GM18520 (cell line): ENCODE measurements at regions not wholly inside any gene's neighbourhood (a gene's known extent, or its start where the extent isn't known, plus 50 kb on each side); places are given as distances from the start of the nearest gene placed in this dataset.

ENCODE experiments used
- ATAC-seq: cut with Tn5 transposase; IDR thresholded peaks from one replicate; pipeline ENCODE4 v1.9.1; 2021; ENCODE audit not compliant: unreplicated experiment

DNA sequence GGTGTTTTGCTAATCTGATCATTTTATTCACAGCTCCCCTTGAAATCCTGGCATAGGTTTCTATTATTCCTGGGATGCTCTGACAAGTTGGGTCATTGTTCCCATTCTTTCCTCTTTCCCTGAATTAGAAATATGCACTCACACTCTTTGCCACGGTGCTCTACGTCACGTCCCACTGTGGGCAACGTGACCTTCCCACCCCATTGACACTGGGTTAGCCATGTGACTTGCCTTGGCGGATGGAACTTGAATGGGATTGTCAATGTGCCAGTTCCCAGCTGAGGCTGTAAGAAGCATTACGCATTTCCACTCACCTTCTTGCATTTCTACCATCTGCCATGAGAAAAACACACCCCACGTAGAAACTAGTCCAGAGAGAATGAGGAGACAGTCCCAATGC is 492.4 kb downstream of the SHISA9 start:
- ATAC-seq, result no peak

DNA sequence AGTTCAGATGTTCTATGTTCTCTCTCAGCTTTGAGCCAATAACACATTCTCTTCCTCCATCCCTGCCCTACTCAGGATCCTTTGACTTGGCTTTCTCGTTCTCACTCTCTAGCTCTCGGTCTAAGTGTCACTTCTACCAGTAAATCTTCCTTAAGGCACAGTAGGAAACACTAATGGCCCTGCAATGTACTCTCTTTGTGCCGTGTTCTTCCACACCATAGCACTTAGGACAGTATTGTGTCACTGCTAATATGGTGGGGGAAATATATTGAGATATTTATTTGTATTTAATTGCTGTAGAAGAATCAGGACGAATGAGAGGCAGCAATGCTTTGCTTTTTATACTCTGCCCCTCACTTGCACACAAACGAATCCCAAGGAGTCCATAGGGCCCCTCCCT is 493.1 kb downstream of the SHISA9 start:
- ATAC-seq, result no peak

DNA sequence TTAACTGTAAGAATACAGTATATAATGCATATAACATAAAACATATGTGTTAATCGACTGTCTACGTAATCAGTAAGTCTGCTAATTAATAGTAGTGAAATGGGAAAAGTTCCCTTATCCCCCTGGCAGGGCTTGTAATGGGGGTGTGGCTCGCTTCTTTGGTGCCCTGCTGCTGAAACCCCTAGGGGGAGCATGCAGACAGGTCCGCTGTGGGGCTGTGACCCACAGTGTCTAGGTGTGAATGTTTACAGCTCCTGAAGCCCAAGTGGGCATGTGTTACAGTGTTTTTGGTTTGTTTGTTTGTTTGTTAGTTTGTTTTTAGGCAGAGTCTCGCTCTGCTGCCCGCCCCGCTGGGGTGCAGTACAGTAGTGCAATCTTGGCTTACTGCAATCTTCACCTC is 495.7 kb downstream of the SHISA9 start:
- no peak for ATAC-seq

DNA sequence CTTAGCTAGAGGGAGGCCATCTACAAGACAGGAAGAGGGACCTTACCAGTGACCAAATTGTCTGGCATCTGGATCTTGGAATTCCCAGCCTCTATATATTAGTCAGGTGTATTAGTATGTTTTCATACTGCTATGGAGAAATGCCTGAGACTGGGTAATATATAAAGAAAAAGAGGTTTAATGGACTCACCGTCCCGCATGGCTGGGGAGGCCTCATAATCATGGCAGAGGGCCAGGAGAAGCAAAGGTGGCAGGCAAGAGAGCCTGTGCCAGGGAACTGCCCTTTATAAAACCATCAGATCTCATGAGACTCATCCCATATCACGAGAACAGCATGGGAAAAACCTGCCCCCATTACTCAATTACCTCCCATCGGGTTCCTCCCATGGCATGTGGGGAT is 500.2 kb downstream of the SHISA9 start:
- ATAC-seq, result no peak

DNA sequence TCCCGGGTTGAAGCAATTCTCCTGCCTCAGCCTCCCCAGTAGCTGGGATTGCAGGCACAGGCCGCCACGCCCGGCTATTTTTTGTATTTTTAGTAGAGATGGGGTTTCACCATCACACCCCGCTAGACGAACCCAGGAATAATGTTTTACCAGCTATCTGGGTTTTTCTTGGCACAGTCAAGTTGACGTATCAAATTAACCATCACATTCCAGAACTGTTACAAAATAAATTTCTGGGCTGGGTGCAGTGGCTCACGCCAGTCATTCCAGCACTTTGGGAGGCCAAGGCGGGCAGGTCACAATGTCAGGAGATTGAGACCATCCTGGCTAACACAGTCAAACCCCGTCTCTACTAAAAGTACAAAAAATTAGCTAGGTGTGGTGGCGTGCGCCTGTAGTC is 501.2 kb downstream of the SHISA9 start:
- no peak for ATAC-seq

DNA sequence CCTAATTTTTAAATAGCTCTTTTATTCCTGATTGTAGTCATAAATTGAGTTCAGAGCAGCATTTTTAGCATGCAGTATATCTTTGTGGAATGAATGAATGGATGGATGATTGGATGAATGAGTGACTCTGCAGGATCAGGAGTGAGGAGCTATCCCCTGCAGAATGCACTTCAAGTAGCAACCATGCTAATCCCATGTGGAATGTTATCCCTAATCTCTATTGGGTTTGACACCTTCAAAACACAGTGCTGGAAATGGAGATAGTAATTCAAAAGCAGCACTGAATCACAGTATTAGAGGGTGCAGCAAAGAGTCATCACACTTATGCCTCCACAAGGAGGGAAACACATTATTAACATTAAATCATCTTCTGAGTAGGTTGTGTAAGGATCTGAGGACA is 501.9 kb downstream of the SHISA9 start:
- no peak for ATAC-seq

DNA sequence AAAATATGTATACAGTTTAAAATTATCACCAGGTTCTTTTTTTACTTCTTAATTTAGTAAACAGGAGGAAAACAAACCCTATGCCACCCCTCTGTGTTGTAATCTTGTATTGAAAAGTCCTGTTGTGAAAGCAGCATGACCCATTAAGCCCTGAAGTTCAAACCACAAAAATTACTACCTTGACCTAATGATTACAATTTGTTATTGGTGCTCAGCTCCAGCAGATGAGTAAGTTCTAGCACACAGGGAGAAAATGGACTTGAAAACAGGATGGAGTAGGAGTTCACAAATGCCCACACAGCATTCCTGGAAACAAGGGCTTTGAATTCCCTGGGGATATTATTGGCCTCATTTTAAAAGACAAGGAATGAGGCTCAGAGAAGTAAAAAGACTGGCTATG is 505.8 kb upstream of the ERCC4 start:
- ATAC-seq, result no peak

DNA sequence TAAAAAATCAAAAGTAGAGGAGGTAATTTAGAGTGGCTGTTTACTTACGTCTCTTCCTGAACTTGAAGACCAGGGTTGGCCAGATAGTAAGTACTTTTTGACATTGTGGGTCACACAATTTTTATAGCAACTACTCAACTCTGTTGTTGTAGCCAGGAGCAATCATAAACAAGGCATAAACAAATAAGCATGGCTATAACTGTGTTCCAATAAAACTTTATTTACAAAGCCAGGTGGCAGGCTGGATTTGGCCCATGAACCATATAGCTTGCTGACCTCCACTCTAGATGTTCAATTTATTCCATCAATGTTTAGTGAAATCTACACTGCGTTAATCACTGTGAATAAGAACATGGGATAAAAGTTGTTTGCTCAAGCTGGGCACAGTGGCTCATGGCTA is 500.4 kb upstream of the ERCC4 start:
- ATAC-seq, result no peak

DNA sequence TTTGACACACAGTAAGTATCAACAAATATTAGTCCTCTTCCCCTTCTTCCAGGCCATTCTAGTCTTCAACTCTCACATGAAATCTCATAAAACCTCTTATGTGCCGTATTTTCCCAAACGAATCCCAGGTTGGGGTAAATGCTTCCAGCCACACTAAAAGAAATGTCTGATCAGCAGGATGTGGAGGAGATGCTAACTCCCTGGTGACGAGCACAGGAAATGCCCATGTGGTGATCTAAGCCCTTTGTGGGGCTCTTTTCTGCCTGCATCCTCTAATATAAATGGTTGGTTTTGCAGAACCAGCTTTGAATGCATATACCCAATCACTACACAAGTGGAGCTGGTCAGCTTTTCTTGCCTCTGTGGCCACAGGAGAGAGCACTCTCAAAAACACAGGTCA is 498.2 kb upstream of the ERCC4 start:
- ATAC-seq, result no peak

DNA sequence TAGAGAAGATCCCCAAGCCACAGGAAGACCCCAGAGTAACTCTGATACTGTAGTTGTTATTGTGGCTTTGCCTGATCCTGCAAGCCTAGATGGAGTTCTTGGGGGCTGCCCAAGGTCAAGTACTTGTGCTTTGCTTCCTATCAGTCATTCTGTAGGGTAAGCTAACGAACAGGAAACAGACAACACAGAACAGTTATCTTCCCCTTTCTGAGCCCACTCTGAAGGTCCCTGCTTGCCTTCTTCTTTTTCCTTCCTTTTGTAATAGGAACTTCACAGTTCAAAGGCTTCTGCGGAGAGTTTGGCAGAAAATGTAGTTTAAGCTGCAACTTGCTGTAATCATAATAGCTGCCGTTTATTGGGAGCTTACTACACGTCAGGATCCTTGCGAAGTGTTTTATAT is 494.1 kb upstream of the ERCC4 start:
- ATAC-seq, result no peak

DNA sequence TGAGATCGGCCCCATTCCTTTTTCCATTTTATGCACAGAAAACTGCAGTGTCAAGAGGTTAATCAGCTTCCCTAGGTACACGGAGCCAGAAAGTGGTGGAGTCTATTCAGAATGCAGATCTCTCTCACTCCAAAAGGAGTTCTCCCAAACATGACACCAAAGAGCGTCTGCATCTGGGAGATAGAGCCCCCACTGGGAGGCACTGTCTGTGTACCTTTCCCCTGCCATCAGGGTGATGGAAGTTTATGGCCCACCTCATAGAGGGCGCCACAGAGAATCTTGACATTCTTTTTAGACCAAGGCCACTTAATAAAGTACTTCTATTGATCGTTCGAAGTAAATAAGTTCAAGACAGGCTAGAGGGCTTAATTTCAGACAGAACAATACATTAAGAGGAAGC is 493.7 kb upstream of the ERCC4 start:
- no peak for ATAC-seq

DNA sequence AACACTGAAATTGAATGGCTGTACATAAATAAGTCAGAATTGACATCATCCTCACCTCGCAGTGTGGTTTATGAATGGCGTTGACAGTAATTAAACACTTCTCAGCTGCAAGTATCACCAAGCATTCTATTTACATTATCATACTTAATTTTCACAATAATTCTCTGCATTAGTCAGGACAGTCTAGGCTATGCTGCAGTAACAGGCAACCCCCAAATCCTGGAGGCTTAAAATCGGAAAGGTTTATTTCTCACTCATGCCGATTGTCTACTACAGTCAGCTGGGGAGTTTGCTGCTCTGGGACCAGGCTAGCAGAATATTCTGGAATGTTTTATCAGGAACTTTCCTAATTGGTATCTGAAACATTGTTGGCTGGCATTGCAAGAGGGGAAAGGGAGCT is 493.2 kb upstream of the ERCC4 start:
- no peak for ATAC-seq

DNA sequence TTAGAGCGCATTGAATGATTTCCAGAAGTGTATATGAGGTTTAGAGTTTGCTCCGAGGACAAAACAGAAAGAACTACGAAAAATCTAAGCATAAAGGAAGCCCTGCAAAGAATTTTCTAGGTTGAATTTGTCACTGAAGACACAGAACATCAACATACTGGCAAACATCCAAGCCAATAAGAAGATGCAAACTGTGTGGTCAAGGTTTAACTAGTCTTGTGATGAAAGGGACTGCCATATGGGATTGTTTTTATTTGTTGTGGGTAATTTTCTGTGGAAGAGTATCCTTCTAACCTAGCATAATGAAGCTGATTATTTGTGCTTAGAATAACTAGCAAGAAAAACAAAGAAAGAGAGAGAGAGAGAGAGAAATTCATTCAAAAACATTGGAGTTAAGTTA is 492.0 kb upstream of the ERCC4 start:
- no peak for ATAC-seq

DNA sequence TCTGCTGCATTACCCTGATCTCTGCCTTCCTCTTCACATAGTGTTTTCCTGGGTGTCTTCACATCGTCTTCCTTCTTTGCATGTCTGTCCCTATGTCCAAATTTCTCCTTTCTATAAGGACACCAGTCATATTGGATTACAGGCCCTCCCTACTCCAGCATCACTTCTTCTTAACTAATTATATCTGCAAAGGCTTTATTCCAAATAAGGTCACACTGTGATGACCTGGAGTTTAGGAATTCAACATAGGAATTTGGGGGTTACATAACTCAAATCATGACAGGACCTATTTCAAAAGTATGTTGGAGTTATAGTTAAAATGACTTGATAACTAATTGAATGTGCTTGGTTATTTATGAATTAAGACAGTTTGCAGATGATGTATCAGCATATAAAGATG is 490.5 kb upstream of the ERCC4 start:
- no peak for ATAC-seq

DNA sequence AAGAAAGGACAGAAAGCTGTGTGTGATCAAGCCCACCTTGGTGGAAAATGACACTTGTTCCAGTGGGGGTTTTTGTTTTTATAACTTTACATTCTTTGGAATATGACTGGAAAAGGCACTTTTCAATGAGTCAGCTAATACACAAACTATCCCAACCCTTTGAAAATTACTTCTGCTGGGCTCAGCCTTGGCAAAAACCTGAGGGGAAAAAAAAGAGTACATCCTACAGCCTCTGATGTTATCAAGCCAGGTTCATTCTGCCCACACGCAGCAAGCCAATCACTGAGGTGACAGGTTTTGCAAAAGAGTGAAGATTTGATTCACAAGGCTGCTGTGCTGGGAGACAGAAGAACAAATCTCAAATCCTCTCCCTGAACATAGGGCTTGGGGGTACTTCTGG is 484.5 kb upstream of the ERCC4 start:
- ATAC-seq, result no peak

DNA sequence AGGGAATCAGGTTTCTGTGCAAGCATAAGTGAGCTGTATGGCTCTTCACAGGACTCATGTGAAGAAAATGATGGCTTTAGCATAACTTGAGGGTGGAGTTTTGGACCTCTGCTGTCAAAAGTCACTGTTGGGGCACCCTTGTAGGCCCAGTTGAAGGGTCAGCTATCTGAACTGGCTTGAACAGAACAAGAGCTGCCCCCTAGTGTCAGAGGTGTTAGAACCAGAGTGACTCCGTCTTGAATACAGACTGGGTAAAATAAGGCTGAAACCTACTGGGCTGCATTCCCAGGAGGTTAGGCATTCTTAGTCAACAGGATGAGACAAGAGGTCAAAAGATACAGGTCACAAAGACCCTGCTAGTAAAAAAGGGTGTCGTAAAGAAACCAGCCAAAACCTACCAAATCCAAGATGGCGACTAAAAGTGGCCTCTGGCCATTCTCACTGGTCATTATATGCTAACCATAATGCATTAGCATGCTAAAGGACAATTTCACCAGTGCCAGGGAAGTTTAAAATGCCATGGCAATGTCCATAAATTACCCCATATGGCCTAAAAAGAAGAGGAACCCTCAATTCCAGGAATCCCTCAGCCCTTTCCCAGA is 484.0 kb upstream of the ERCC4 start:
- no peak for ATAC-seq

DNA sequence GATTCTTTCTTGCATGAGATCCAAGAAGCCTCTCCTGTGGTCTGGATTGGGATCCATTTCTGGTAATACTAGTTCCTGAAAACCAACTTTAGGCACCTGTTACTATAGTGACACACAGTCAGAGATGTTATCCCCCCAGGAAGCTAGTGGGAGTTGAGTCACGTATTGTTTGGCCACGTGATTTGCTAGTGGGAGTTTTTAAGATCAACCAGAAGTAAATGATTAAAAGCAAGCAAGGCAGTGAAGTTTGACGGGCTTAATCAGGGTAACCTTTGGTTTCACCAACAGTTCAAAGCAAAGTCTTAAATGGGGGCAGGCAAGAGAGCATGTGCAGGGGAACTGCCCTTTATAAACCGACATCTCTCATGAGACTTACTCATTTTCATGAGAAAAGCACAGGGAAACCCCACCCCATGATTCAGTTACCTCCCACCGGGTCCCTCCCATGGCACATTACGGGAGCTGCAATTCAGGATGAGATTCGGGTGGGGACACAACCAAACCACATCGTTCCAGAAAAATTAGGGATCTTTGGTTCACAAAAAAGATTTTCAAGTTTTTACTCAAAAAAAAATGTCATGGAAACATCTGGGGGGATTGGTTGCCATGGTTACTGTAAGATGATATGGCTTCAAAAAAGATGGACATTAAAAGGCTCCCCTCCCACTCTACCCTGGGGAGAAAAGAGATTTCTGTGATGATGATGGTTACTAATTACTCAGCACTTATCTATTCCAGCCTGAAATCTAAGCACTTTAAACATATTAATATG is 483.1 kb upstream of the ERCC4 start:
- ATAC-seq, result peak; percentile 51

DNA sequence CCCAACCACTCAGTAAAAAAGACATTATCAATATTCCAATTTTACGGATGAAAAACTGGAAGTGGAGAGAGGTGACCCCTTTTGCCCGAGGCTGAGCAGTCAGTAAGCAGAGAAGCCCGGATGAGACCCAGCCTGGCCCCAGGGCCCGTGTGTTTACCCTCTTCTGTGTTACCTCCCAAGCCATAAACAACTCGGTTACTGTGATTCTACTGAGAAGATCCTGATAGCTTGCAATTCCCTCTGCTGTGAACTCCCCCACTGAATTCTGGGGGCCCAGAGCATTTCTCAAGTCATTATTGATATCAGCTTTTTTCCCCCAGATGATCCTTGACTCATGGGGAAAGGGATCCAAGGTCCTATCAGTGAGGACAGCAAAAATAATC is 482.6 kb upstream of the ERCC4 start:
- ATAC-seq, result no peak

DNA sequence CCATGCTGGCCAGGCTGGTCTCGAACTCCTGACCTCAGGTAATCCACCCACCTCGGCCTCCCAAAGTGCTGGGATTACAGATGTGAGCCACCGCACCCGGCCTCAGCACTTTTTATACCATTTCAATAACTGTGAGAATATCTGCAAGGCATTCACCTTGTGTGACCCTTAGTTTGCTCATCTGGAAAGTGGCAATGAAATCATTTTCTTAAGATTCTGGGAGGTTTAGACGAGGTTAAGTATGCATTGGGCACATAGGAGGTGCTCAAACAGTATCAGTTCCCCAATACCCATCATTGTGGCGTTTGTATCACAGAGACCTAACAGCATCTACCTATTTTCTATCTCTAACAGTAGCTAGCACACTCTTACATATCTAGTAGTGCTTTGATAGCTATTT is 481.9 kb upstream of the ERCC4 start:
- ATAC-seq, result no peak

DNA sequence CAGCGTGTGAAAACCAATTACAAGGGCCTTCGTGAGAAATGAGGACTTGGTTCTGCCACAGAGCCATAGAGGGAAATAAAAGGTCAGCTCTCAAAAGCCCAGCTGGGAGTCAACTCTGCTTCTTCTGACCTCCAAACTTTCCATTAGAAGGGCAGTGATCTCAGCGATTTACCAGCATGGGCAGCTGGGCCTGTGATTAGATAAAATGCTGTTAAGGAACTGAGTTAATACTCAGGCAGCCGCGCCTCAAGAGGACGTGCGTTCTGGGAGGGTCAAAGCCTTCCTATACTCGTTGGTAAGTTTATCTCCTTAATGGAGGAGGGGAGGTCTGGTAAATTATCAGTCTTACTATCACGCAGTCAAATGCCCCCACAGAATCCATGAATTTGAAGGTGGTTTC is 480.2 kb upstream of the ERCC4 start:
- no peak for ATAC-seq

DNA sequence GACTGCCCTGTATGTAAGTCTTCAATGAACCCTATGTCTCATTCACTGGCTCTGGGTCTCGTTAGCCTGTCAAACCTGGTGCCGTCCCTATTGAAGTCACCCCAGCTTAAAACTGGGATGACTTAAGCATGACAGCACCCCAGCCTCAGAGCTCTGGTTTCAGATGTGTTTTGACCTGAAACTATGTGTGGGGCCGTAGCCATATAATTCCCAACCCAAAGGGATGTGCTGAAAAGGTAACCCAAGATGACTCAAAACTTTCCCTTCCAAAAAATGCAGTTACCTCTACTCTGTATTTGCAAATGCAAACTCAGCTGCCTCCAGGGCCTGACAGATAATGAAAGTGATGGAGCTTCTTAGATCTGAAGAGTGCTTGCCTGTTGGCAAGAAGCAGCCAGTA is 478.3 kb upstream of the ERCC4 start:
- ATAC-seq, result no peak

DNA sequence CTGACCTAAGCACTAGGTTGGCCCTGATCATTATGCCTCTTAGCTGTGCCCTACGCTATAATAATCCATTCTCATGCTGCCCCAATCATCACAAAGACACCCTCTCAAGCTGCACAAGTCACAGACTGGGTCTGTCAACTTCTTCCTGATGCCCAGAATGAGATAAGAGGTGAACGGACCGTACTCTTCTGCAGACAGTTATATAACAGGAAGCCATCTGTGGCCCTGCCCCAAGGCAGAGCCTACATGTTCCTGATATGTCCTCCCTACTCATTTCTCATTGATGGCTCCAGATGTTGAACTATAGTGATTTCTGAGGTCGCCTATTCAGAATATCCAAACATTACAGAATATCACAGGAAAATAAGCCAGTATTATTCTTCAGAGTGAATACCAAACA is 471.6 kb upstream of the ERCC4 start:
- no peak for ATAC-seq

DNA sequence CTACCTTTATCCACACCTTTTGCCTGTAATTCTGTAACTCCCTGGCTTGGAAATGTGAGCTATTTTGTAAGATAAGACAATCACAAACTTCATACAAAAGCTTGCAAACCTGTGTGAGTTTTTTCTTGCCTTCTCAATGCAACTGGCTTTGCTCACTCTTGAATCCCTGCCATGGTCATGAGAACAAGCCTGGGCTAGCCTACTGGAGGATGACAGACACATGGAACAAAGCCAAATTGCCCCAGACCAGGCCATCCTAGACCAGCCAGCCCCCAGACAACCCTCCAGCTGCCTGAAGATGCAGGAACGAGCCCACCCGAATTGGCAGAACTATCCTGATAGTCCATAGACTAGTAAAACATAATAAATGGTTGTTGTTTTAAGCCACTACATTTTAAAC is 466.6 kb upstream of the ERCC4 start:
- ATAC-seq, result no peak
